Fibroblast of lung (primary cell): ENCODE measurements at regions not wholly inside any gene's neighbourhood (a gene's known extent, or its start where the extent isn't known, plus 50 kb on each side); places are given as distances from the start of the nearest gene placed in this dataset.

Experiments
- CTCF ChIP-seq, 2 donors: IDR thresholded peaks in 1 of 2; conservative IDR thresholded peaks in 1 of 2; 1 replicate in 1 of 2; 2 replicates in 1 of 2; pipeline ENCODE4 v1.5.1; 2011 to 2012; ENCODE audit warnings: low read length in 2 of 2, control low read depth in 1 of 2, inconsistent platforms in 1 of 2, low read depth in 1 of 2, mild to moderate bottlenecking in 1 of 2
- EZH2 ChIP-seq: IDR thresholded peaks from 2 replicates; pipeline ENCODE4 v1.5.1; 2012; ENCODE audit warnings: low read length, control low read depth, mild to moderate bottlenecking; ENCODE audit errors: missing control alignments

- TF ChIP-seq CTCF (conservative IDR thresholded peaks at IDR 0.05 in 1 of 2, IDR thresholded peaks at IDR 0.05 in 1 of 2; ENCODE audit: low read depth in 1 of 2, low read length in 2 of 2) (no peak), EZH2 (no peak)
These were observed 303.6 kb downstream of the BCAT1 start for GRCh38 chr12:24645254-24645653.
